ENCODE measurements at regions not wholly inside any gene's neighbourhood (a gene's known extent, or its start where the extent isn't known, plus 50 kb on each side); places are given as distances from the start of the nearest gene placed in this dataset.

DNA sequence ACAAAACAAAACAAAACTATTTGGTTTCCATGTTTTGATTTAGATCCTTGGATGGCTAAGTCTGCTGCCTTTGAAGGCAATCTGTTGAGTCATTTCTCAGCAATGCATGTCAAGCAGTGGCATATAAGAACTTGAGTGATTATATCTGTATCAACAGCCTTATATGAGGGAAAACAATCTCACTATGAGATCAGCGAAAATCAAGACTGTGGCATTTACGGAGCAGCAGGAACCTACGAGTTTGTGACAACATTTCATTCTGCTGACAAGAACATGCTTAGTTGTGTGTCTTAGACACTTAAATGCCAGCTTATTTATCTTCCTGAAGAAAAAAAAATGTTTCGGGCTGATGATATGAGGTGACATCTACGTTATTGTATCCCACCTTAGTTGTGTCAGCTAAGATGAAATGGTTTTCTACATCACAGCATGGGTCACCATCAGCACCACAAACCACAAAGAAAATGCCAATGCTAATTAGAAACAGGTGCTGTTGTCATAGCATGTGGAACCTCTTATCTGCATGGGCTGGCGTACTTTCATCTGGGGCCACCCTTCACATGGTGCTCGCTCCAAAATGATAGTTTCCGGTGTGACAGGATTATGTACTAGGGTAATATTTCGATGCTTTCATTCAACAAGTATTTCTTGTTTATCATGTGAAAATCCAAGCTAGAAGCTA is 1085.5 kb downstream of the SORCS1 start:
- TF ChIP-seq, protein P1, sequence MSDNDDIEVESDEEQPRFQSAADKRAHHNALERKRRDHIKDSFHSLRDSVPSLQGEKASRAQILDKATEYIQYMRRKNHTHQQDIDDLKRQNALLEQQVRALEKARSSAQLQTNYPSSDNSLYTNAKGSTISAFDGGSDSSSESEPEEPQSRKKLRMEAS (IDR thresholded peaks at IDR 0.05; ENCODE audit: insufficient read depth, insufficient read length): no peak
- TF ChIP-seq CTCF (IDR thresholded peaks at IDR 0.05; ENCODE audit: extremely low read depth in 1 of 2, insufficient read depth in 1 of 2, low read depth in 1 of 2, low read length in 2 of 2): no peak
- no peak for TF ChIP-seq EZH2 (IDR thresholded peaks at IDR 0.05; ENCODE audit: borderline replicate concordance, low read depth, low read length, severe bottlenecking)
- no peak for TF ChIP-seq POLR2AphosphoS5 (IDR thresholded peaks at IDR 0.05; ENCODE audit: insufficient read depth, low read depth, low read length)
- no peak for TF ChIP-seq POLR2A (IDR thresholded peaks at IDR 0.05; ENCODE audit: low read depth, low read length)
- no peak for TF ChIP-seq JUN (IDR thresholded peaks at IDR 0.05; ENCODE audit: borderline replicate concordance, insufficient read depth, insufficient read length, low read depth)
- no peak for TF ChIP-seq GATA2 (IDR thresholded peaks at IDR 0.05; ENCODE audit: insufficient read depth, insufficient read length, low read depth, low read length)
- no peak for TF ChIP-seq MYC (IDR thresholded peaks at IDR 0.05; ENCODE audit: low read depth, low read length)

Measured in endothelial cell of umbilical vein (primary cell).